NOMO-1 treated with DMSO at 0.1 percent for 48 hours (cell line): ENCODE measurements at regions not wholly inside any gene's neighbourhood (a gene's known extent, or its start where the extent isn't known, plus 50 kb on each side); places are given as distances from the start of the nearest gene placed in this dataset.

Experiments used
- DNase-seq: peaks from one replicate; lab custom pipeline; 2025; ENCODE audit not compliant: unreplicated experiment; lab: John Stamatoyannopoulos, UW

GRCh38 chr1:163013826-163014600, 55.1 kb upstream of the RGS4 start:
- no peak for DNase-seq

DNA sequence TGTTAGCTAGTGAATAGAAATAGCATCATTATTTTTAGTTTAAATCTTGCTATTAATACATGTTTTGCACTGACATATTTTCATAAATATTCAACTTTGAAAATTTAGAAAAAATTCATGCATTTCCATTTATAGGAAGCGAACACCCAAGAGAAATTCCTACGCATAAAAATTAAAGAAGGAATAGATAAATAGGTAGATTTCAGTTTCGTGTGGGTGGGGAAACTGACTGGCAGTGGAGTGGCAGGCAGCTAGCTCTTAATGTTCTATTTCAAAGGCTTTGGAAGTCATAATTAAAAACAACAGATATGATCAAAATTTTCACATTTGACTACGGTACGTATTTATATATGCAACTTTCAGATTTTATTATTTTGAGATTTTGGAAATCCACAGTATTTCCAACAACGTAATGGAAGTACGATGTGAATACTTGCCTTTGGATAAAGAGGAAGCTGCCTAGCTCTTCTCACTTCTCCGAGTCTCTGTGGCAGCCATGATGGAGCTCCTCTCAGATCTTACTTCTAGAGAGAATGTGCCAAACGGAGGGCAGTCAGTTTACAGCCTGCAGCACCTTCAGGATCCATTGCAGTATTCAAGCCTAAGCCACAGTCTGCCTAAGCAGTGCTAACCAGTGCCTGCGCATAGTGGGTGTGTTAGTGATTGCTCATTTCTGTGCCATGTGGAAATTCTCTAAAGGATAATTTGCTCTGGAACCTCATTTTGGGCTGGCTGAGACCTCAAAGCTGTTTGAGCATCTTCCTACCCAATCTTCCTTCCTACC, 62.9 kb upstream of the RGS4 start:
- DNase-seq = no peak

- no peak for DNase-seq
These were observed 71.5 kb upstream of the RGS4 start for GRCh38 chr1:162997499-162998285.

DNA sequence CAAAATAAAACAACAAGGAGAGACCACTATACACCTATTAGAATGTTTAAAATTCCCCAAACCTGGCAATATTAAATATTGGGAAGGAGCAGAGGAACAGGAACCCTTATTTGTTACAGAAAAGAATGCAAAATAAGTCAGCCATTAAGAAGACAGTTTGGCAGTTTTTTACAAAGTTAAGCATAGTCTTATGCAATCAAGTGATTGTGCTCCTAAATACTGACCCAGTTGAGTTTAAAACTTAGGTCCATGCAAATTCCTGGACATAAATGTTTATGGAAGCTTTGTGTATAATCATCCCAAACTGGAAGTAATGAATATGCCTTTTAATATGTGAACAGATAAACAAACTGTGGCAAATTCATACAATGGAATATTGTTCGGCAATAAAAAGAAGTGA, 72.9 kb upstream of the RGS4 start:
- DNase-seq = no peak

GRCh38 chr1:162994921-162995320, 74.2 kb upstream of the RGS4 start:
- no peak for DNase-seq

DNA sequence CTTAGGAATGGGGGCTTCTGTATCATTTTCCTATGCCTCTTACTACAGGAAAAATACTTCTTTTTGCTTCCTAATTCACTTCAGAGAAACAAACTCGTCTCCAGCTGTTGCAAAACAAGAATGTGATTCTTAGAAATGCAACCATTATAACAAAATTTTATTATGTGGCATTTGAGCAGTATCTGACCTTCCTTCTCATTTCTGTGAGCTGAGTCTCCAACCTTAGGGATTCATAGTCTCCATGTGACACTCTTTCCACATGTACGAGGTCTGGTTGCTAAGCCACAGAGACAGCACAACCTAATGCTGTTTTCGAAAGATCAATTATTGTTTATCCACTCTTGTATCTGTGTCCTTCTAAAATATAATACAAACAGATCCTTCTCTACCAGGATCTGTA, 75.3 kb upstream of the RGS4 start:
- DNase-seq = no peak

GRCh38 chr1:162992945-162993344, 76.2 kb upstream of the RGS4 start:
- DNase-seq = no peak

DNA sequence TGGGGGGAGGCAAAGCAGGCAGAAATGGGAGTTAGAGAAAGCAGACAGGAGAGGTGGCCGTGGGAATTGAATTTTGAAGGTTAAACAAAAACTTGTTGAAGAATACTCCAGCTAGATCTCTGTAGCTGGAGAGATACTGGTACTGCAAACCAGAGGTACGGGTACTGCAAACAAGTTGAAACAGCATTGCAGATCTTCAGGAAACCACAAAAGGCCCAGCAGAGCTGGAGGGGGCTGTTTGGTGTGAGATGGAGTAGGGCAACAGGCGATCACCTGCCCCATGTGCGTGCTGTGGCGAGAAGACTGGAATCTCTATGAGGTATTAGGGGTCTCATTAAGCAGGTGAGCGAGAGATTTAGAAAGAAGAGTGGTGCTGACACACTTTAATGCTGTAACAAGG, 77.7 kb upstream of the RGS4 start:
- no peak for DNase-seq

DNA sequence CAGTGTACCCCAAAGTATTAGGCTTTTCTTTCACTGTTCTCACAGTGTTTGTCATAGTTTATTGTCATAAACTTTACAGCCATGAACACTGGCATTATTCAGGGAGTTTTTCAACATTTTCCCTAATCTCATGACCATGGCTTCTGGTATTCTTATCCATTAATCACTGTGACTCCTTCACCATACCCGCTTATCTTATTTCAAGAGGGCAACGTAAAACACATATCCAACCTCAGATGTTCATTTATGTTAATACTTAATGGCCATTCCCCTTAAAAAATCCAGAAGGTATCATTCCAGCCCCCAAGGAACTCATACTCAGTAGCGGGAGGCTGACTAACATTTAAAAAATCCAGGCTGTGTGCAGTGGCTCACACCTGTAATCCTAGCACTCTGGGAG, 78.5 kb upstream of the RGS4 start:
- DNase-seq = no peak

DNA sequence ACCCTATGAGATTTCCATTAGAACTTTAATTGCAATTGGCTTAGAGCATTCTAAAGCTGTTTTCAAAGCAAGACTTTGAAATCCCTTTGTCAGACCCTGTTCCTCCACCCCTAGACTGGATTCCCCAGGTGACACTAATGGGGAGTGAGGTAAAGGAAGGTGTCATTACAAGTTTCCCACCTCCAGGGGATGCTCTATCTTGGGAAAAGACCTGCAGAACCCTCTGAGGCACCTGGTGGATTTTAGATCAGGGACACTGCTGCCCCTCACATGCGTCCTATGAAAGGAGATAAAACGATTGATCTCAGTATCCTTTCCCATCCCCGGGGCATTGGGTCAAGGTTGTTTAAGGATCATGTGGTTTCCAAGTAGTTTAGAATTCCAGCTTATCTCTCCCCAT, 80.3 kb upstream of the RGS4 start:
- DNase-seq = no peak

DNA sequence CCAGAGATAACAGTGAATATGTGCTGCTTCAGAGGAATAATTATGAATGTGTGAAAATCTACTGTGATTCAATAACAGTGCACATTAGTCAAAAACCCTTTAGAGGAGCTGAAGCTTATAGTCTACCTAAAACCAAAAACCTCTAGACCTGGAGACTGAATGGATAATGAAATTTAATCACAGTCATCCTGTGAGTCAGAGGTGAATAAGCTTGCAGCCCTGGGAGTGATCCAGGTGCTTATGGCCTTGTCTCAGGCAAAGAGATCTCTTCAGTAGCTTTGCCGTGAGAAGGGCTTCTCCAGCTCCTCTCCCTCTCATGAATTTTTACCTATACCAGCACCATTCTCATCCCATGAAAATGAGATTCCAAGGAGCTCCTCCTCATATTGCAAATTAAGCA, 81.3 kb upstream of the RGS4 start:
- DNase-seq = no peak

GRCh38 chr1:162985816-162986435, 83.2 kb upstream of the RGS4 start:
- no peak for DNase-seq

DNA sequence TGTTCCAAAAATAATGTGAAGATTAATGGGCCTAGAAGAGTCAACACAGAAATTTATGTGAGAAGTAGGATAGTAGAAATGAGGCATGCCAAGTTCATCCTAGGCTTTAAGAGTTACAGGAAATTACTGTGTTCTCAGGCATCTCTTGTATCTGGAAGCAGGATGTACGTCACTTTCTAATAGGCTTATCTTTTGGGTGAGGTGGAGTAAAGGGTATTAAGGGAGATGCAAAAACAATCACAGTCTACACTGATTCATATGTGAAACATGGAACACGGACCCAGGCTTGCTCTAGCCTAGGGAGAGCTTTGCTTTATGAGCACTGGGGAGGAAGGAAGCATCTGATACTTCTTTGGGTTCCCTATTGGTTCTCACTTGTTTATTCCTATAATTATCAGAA, 84.5 kb upstream of the RGS4 start:
- DNase-seq = no peak

DNA sequence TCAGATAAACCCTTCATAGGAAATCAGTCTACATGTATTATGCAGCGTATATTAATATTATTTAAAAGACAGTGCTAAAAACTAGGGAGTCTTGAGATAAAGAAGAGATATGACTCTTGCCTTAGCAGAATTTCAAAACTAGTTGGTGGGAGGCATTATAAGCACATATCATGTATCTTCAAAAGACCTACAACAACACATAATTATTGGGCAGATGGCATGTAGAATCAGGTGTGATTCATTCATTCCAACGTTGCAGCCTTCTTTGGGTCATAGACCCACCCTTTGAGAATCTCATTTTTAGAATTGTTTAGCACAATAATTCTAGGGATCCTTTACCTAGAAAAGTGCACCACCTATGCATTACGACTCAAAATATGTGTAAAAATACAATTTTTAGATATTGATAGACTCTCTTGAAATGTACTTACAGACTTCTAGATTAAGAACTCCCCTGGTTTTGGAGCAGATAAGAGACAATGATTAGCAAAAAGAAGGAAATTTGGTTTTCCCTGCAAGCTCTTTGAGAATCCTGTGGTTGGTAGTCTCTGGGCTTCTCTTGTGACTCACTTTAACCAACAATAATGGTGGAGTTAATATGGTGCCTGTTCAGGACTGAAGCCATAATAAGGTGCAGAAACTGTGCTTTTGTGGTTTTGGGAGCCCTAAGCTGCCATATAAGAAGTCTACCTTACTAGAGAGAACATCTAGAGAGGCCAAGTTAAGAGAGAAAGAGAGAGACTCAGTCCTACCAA, 85.3 kb upstream of the RGS4 start:
- DNase-seq = no peak

DNA sequence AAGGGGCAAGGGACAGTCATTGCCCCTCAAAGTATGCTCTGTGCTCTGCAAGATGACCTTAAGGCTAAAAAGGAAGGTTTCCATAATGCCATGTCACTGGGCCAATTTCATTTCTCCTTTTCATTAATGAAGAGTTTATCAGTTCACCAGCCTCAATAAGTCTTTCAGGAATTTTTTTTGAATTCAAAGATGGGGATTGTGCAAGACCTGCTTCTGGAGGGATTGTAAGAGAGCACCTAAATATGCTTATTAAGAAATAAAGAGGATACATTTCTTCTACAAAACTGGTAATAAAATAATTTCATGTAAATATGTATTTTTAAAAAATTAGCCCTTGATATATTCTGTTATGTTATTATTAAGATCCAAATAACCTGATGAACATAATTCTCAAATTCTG, 86.8 kb upstream of the RGS4 start:
- DNase-seq = no peak

DNA sequence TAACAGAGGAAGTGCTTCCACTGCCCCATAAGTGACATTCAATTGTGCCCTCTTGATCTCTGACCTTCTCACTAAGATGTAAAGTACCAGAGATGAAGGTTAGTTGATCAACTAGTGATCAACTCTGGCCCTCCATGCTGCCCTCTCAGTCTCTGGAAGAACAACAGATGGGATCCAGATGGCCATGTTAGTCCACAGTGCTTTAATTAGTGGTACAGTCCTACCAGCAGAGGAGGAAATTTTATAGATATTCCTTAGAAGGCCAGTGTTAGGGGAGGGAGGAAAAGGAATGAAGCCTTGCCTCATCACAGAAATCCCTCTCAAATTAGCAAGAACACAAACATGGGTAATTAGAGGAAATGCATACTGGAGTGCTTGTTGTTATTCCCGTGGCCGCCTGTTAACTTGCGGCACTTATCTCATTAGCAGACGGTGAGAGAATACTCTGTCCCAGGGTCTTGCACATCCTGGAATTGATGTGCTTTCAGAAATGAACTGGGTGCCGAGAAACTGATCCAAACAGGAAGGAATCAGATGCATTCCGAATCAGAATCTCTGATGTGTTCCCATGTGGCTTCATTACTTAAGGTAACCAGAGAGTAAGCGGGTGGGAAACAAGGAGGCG, 91.1 kb upstream of the RGS4 start:
- no peak for DNase-seq

DNA sequence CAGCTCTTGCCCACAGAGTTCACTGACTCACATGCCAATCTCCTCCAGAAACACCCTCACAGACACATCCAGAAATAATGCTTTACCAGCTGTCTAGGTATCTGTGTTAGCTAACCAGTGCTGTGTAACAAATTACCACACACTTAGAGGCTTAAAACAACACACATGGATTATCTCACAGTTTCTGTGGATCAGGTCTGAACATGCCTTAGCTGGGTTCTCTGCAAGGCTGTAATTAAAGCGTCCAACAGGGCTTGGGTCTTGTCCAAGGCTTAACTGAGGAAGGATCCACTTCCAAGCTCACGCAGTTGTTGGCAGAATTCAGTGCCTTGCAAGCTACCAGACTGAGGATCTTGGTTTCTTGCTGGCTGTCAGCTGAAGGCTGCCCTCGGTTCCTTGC, 92.5 kb upstream of the RGS4 start:
- no peak for DNase-seq

- DNase-seq = no peak
These were observed 94.4 kb upstream of the RGS4 start for GRCh38 chr1:162974810-162975209.

DNA sequence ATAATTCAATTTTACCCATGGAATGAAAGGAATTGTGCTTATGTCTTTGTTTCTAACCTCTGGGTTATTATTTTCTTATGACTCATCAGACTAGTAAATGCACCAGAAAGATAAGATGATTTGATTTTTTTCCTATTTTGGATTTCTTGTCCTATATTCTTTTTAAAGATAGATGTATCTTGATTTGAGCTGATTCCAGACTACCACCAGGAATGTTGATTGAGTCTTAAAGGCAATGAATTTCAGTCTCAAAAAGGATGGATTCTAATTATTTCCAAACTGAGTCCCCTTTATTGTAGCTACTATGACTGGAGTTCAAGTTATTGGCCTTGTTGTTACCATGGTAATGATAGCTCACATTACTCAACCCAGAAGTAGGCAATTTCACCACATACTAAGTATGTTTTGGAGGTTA, 95.8 kb upstream of the RGS4 start:
- DNase-seq = no peak

- no peak for DNase-seq
These were observed 96.4 kb upstream of the RGS4 start for GRCh38 chr1:162972773-162973172.
